Uterus (tissue), 2 donors: ENCODE measurements at regions not wholly inside any gene's neighbourhood (a gene's known extent, or its start where the extent isn't known, plus 50 kb on each side); places are given as distances from the start of the nearest gene placed in this dataset.

Experiments used
- POLR2A ChIP-seq, 2 donors: fragments of 450-650 bp; IDR thresholded peaks; one replicate each; pipeline ENCODE4 v1.6.1; 2016; ENCODE audit warnings: antibody characterized with exemption in 2 of 2, mild to moderate bottlenecking in 1 of 2, moderate library complexity in 1 of 2
- TF ChIP-seq, protein P1 (sequence below), 4 experiments: fragments of 200-600 bp in 2 of 4; fragments of 450-650 bp in 2 of 4; sonication (generic) in 2 of 4; IDR thresholded peaks; one replicate each; pipeline ENCODE4 v1.5.1; 2016 to 2019; ENCODE audit warnings: antibody characterized with exemption in 4 of 4, mild to moderate bottlenecking in 2 of 4, moderate library complexity in 1 of 4

DNA sequence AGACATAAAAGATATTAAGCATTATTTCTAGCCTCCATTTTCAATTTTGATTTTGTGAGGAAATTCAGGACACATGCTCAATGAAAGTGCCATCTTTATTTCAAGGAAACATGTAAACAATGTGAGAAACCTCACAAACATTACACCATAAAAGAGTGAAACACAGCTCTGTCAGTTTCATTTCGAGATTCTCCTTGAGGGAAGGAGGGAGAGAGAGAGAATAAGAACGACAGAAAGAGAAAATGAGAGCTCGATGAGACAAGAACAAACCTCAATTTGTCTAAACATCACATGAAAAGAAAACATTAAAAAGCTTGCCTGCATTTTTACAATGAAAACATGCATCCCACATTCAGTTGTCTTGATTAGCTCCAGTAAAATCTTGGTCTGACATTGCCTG is 553.5 kb upstream of the MEF2C start:
- TF ChIP-seq, protein P1, sequence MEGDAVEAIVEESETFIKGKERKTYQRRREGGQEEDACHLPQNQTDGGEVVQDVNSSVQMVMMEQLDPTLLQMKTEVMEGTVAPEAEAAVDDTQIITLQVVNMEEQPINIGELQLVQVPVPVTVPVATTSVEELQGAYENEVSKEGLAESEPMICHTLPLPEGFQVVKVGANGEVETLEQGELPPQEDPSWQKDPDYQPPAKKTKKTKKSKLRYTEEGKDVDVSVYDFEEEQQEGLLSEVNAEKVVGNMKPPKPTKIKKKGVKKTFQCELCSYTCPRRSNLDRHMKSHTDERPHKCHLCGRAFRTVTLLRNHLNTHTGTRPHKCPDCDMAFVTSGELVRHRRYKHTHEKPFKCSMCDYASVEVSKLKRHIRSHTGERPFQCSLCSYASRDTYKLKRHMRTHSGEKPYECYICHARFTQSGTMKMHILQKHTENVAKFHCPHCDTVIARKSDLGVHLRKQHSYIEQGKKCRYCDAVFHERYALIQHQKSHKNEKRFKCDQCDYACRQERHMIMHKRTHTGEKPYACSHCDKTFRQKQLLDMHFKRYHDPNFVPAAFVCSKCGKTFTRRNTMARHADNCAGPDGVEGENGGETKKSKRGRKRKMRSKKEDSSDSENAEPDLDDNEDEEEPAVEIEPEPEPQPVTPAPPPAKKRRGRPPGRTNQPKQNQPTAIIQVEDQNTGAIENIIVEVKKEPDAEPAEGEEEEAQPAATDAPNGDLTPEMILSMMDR (IDR thresholded peaks at IDR 0.05) = no peak
- TF ChIP-seq POLR2A (IDR thresholded peaks at IDR 0.05) = no peak
